ENCODE measurements at regions not wholly inside any gene's neighbourhood (a gene's known extent, or its start where the extent isn't known, plus 50 kb on each side); places are given as distances from the start of the nearest gene placed in this dataset.
"Not testable (repeated sequence)": the region's sequence is repeated elsewhere in the genome, so short reads cannot be mapped to it uniquely, and the experiment has no call there.

- no peaks in the 10 kb centered on the region for H3K27me3 ChIP-seq (ENCODE audit: insufficient read depth, insufficient read length)
- no peak overlapping the region for H3K9ac ChIP-seq (ENCODE audit: insufficient read length, low read depth)
- no peaks in the 10 kb centered on the region for H3K9me3 ChIP-seq (ENCODE audit: insufficient read depth, low read length)
- no peaks in the 10 kb centered on the region for H3K36me3 ChIP-seq (ENCODE audit: insufficient read depth, insufficient read length, low read length)
- TF ChIP-seq ZNF274 (IDR thresholded peaks at IDR 0.05; ENCODE audit: low read depth, low read length) (no peak), YY1 (IDR thresholded peaks at IDR 0.05; ENCODE audit: insufficient read depth, insufficient read length) (no peak), SUZ12 (IDR thresholded peaks at IDR 0.05; ENCODE audit: extremely low read depth, insufficient read depth, insufficient read length) (no peak)
- no peaks in the 10 kb centered on the region for H3K4me1 ChIP-seq (ENCODE audit: insufficient read depth, insufficient read length)
- DNase-seq (ENCODE audit: low read depth, low spot score), result no peak
- no peak overlapping the region for H3K4me3 ChIP-seq (ENCODE audit: insufficient read length, low read depth)
These were observed 463.5 kb upstream of the RASGRP1 start for GRCh38 chr15:39028069-39028468.

- TF ChIP-seq ZNF274 (IDR thresholded peaks at IDR 0.05; ENCODE audit: low read depth, low read length) (no peak), SUZ12 (IDR thresholded peaks at IDR 0.05; ENCODE audit: extremely low read depth, insufficient read depth, insufficient read length) (no peak), YY1 (IDR thresholded peaks at IDR 0.05; ENCODE audit: insufficient read depth, insufficient read length) (no peak)
- H3K9ac ChIP-seq (ENCODE audit: insufficient read length, low read depth), result no peak overlapping the region
- H3K4me3 ChIP-seq (ENCODE audit: insufficient read length, low read depth), result no peak overlapping the region
- H3K27me3 ChIP-seq (ENCODE audit: insufficient read depth, insufficient read length), result no peaks in the 10 kb centered on the region
- H3K4me1 ChIP-seq (ENCODE audit: insufficient read depth, insufficient read length), result no peaks in the 10 kb centered on the region
- H3K36me3 ChIP-seq (ENCODE audit: insufficient read depth, insufficient read length, low read length), result no peaks in the 10 kb centered on the region
- H3K9me3 ChIP-seq (ENCODE audit: insufficient read depth, low read length), result no peaks in the 10 kb centered on the region
- no peak for DNase-seq (ENCODE audit: low read depth, low spot score)
These were observed 465.1 kb upstream of the RASGRP1 start for GRCh38 chr15:39029741-39030140.

- Histone ChIP-seq H3K27me3 (ENCODE audit: insufficient read depth, insufficient read length) (no peaks in the 10 kb centered on the region), H3K4me1 (ENCODE audit: insufficient read depth, insufficient read length) (no peaks in the 10 kb centered on the region), H3K9me3 (ENCODE audit: insufficient read depth, low read length) (no peaks in the 10 kb centered on the region), H3K9ac (ENCODE audit: insufficient read length, low read depth) (no peak overlapping the region), H3K4me3 (ENCODE audit: insufficient read length, low read depth) (no peak overlapping the region), H3K36me3 (ENCODE audit: insufficient read depth, insufficient read length, low read length) (no peaks in the 10 kb centered on the region)
- TF ChIP-seq ZNF274 (IDR thresholded peaks at IDR 0.05; ENCODE audit: low read depth, low read length) (no peak), YY1 (IDR thresholded peaks at IDR 0.05; ENCODE audit: insufficient read depth, insufficient read length) (no peak), SUZ12 (IDR thresholded peaks at IDR 0.05; ENCODE audit: extremely low read depth, insufficient read depth, insufficient read length) (no peak)
- DNase-seq (ENCODE audit: low read depth, low spot score), result no peak
These were observed 465.9 kb upstream of the RASGRP1 start for GRCh38 chr15:39030291-39031070.

- no peaks in the 10 kb centered on the region for H3K36me3 ChIP-seq (ENCODE audit: insufficient read depth, insufficient read length, low read length)
- TF ChIP-seq SUZ12 (IDR thresholded peaks at IDR 0.05; ENCODE audit: extremely low read depth, insufficient read depth, insufficient read length) (no peak), YY1 (IDR thresholded peaks at IDR 0.05; ENCODE audit: insufficient read depth, insufficient read length) (no peak), ZNF274 (IDR thresholded peaks at IDR 0.05; ENCODE audit: low read depth, low read length) (no peak)
- H3K9ac ChIP-seq (ENCODE audit: insufficient read length, low read depth), result no peak overlapping the region
- H3K9me3 ChIP-seq (ENCODE audit: insufficient read depth, low read length), result no peaks in the 10 kb centered on the region
- no peak overlapping the region for H3K4me3 ChIP-seq (ENCODE audit: insufficient read length, low read depth)
- H3K27me3 ChIP-seq (ENCODE audit: insufficient read depth, insufficient read length), result no peaks in the 10 kb centered on the region
- no peak for DNase-seq (ENCODE audit: low read depth, low spot score)
- H3K4me1 ChIP-seq (ENCODE audit: insufficient read depth, insufficient read length), result no peaks in the 10 kb centered on the region
These were observed 467.0 kb upstream of the RASGRP1 start for GRCh38 chr15:39031596-39031995.

- DNase-seq (ENCODE audit: low read depth, low spot score), result no peak
- Histone ChIP-seq H3K9me3 (ENCODE audit: insufficient read depth, low read length) (no peaks in the 10 kb centered on the region), H3K4me1 (ENCODE audit: insufficient read depth, insufficient read length) (no peaks in the 10 kb centered on the region), H3K27me3 (ENCODE audit: insufficient read depth, insufficient read length) (no peaks in the 10 kb centered on the region), H3K36me3 (ENCODE audit: insufficient read depth, insufficient read length, low read length) (no peaks in the 10 kb centered on the region), H3K9ac (ENCODE audit: insufficient read length, low read depth) (no peak overlapping the region), H3K4me3 (ENCODE audit: insufficient read length, low read depth) (no peak overlapping the region)
- no peak for TF ChIP-seq SUZ12 (IDR thresholded peaks at IDR 0.05; ENCODE audit: extremely low read depth, insufficient read depth, insufficient read length)
- no peak for TF ChIP-seq YY1 (IDR thresholded peaks at IDR 0.05; ENCODE audit: insufficient read depth, insufficient read length)
- TF ChIP-seq ZNF274 (IDR thresholded peaks at IDR 0.05; ENCODE audit: low read depth, low read length), result no peak
These were observed 470.2 kb upstream of the RASGRP1 start for GRCh38 chr15:39034816-39035215.

- not testable (repeated sequence) for H3K9ac ChIP-seq (ENCODE audit: insufficient read length, low read depth); H3K9me3 ChIP-seq (ENCODE audit: insufficient read depth, low read length); DNase-seq (ENCODE audit: low read depth, low spot score); H3K4me1 ChIP-seq (ENCODE audit: insufficient read depth, insufficient read length); H3K4me3 ChIP-seq (ENCODE audit: insufficient read length, low read depth); H3K27me3 ChIP-seq (ENCODE audit: insufficient read depth, insufficient read length); H3K36me3 ChIP-seq (ENCODE audit: insufficient read depth, insufficient read length, low read length)
These were observed 473.0 kb upstream of the RASGRP1 start for GRCh38 chr15:39037611-39038010.

- DNase-seq (ENCODE audit: low read depth, low spot score), result no peak
- H3K9ac ChIP-seq (ENCODE audit: insufficient read length, low read depth), result no peak overlapping the region
- no peaks in the 10 kb centered on the region for H3K36me3 ChIP-seq (ENCODE audit: insufficient read depth, insufficient read length, low read length)
- TF ChIP-seq ZNF274 (IDR thresholded peaks at IDR 0.05; ENCODE audit: low read depth, low read length) (no peak), YY1 (IDR thresholded peaks at IDR 0.05; ENCODE audit: insufficient read depth, insufficient read length) (no peak), SUZ12 (IDR thresholded peaks at IDR 0.05; ENCODE audit: extremely low read depth, insufficient read depth, insufficient read length) (no peak)
- H3K27me3 ChIP-seq (ENCODE audit: insufficient read depth, insufficient read length), result no peaks in the 10 kb centered on the region
- no peaks in the 10 kb centered on the region for H3K9me3 ChIP-seq (ENCODE audit: insufficient read depth, low read length)
- no peak overlapping the region for H3K4me3 ChIP-seq (ENCODE audit: insufficient read length, low read depth)
- no peaks in the 10 kb centered on the region for H3K4me1 ChIP-seq (ENCODE audit: insufficient read depth, insufficient read length)
These were observed 476.2 kb upstream of the RASGRP1 start for GRCh38 chr15:39040861-39041260.
